SK-N-SH (cell line): ENCODE measurements at regions not wholly inside any gene's neighbourhood (a gene's known extent, or its start where the extent isn't known, plus 50 kb on each side); places are given as distances from the start of the nearest gene placed in this dataset.

Source experiments
- FOXJ3 ChIP-seq: sonication (generic); formaldehyde crosslinking; IDR thresholded peaks from 2 replicates; pipeline ENCODE4 v1.5.1; 2020; ENCODE audit warnings: mild to moderate bottlenecking, missing genetic modification reagents
- GABPA ChIP-seq: IDR thresholded peaks from 2 replicates; pipeline ENCODE4 v1.4.0; 2012; ENCODE audit warnings: low read depth, mild to moderate bottlenecking
- NFIC ChIP-seq: IDR thresholded peaks from 2 replicates; pipeline ENCODE4 v1.4.0; 2012; ENCODE audit warnings: borderline replicate concordance
- RAD21 ChIP-seq: IDR thresholded peaks from 2 replicates; pipeline ENCODE4 v1.6.1; 2012; ENCODE audit warnings: mild to moderate bottlenecking, low read length
- TAF1 ChIP-seq: IDR thresholded peaks from 2 replicates; pipeline ENCODE4 v1.6.1; 2012; ENCODE audit warnings: low read depth, mild to moderate bottlenecking, low read length, moderate library complexity, borderline replicate concordance
- YY1 ChIP-seq: IDR thresholded peaks from 2 replicates; pipeline ENCODE4 v1.4.0; 2012; ENCODE audit warnings: low read depth, mild to moderate bottlenecking
- TF ChIP-seq, protein P1 (sequence below): fragments of 200-600 bp; sonication (generic); IDR thresholded peaks from 2 replicates; pipeline ENCODE4 v1.6.1; 2017; ENCODE audit warnings: antibody characterized with exemption, mild to moderate bottlenecking, moderate library complexity
- TF ChIP-seq, protein P2 (sequence below): IDR thresholded peaks from 2 replicates; pipeline ENCODE4; 2012
- TF ChIP-seq, protein P3 (sequence below): fragments of 150-350 bp; IDR thresholded peaks from 2 replicates; pipeline ENCODE4 v1.6.1; 2017; ENCODE audit warnings: antibody characterized with exemption, low read length, low read depth, borderline replicate concordance

DNA sequence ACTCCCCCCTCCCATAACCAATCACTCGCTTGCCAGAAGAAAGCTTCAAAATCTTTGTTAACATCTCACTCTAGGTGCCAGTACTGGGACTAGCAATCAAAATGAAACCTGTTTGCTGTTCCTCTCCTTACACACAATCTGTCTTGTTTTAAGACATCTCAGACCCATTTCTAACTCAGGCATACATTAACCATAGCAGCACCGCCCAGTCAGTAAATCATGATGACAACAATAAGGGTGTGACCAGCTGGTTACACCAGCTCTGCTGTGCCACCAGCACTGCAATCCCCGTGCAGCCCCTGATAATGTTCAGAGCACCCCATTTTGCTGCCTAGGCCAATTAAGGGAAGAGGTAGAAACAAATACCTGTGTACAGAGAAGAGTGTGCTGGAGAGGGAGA is 185.2 kb upstream of the TAB2 start:
- no peak for TF ChIP-seq RAD21
- no peak for TF ChIP-seq FOXJ3 (CRISPR knock-in tag)
- no peak for TF ChIP-seq TAF1
- TF ChIP-seq, protein P1, sequence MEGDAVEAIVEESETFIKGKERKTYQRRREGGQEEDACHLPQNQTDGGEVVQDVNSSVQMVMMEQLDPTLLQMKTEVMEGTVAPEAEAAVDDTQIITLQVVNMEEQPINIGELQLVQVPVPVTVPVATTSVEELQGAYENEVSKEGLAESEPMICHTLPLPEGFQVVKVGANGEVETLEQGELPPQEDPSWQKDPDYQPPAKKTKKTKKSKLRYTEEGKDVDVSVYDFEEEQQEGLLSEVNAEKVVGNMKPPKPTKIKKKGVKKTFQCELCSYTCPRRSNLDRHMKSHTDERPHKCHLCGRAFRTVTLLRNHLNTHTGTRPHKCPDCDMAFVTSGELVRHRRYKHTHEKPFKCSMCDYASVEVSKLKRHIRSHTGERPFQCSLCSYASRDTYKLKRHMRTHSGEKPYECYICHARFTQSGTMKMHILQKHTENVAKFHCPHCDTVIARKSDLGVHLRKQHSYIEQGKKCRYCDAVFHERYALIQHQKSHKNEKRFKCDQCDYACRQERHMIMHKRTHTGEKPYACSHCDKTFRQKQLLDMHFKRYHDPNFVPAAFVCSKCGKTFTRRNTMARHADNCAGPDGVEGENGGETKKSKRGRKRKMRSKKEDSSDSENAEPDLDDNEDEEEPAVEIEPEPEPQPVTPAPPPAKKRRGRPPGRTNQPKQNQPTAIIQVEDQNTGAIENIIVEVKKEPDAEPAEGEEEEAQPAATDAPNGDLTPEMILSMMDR, result no peak
- TF ChIP-seq, protein P2, sequence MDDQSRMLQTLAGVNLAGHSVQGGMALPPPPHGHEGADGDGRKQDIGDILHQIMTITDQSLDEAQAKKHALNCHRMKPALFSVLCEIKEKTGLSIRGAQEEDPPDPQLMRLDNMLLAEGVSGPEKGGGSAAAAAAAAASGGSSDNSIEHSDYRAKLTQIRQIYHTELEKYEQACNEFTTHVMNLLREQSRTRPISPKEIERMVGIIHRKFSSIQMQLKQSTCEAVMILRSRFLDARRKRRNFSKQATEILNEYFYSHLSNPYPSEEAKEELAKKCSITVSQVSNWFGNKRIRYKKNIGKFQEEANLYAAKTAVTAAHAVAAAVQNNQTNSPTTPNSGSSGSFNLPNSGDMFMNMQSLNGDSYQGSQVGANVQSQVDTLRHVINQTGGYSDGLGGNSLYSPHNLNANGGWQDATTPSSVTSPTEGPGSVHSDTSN, result no peak
- no peak for TF ChIP-seq YY1
- no peak for TF ChIP-seq NFIC
- TF ChIP-seq GABPA, result no peak
- TF ChIP-seq, protein P3, sequence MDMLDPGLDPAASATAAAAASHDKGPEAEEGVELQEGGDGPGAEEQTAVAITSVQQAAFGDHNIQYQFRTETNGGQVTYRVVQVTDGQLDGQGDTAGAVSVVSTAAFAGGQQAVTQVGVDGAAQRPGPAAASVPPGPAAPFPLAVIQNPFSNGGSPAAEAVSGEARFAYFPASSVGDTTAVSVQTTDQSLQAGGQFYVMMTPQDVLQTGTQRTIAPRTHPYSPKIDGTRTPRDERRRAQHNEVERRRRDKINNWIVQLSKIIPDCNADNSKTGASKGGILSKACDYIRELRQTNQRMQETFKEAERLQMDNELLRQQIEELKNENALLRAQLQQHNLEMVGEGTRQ, result no peak
